Inferior parietal cortex (tissue), 1 donor: ENCODE measurements at regions not wholly inside any gene's neighbourhood (a gene's known extent, or its start where the extent isn't known, plus 50 kb on each side); places are given as distances from the start of the nearest gene placed in this dataset.
"Not testable (repeated sequence)": the region's sequence is repeated elsewhere in the genome, so short reads cannot be mapped to it uniquely, and the experiment has no call there.

ENCODE experiments used
- DNase-seq: peaks from one replicate; pipeline ENCODE4 v3.0.0-alpha.2; 2016; ENCODE audit errors: extremely low spot score

- no peak for DNase-seq
Measured at GRCh38 chr15:69554279-69554961, 101.8 kb downstream of the RPLP1 start.

GRCh38 chr15:69555080-69555479 is 102.5 kb downstream of the RPLP1 start:
- DNase-seq, result no peak

- no peak for DNase-seq
Measured at GRCh38 chr15:69556344-69556743, 103.7 kb downstream of the RPLP1 start.

- no peak for DNase-seq
Measured at GRCh38 chr15:69557020-69557706, 104.5 kb downstream of the RPLP1 start.

GRCh38 chr15:69557707-69558409 is 105.2 kb downstream of the RPLP1 start:
- DNase-seq, result no peak

GRCh38 chr15:69559440-69560190 is 107.0 kb downstream of the RPLP1 start:
- no peak for DNase-seq

- no peak for DNase-seq
Measured at GRCh38 chr15:69561071-69561784, 108.6 kb downstream of the RPLP1 start.

GRCh38 chr15:69562116-69562515 is 109.5 kb downstream of the RPLP1 start:
- no peak for DNase-seq

GRCh38 chr15:69562564-69562963 is 109.9 kb downstream of the RPLP1 start:
- no peak for DNase-seq

GRCh38 chr15:69565066-69565655 is 112.5 kb downstream of the RPLP1 start:
- no peak for DNase-seq

- not testable (repeated sequence) for DNase-seq
Measured at GRCh38 chr15:69567238-69567760, 114.7 kb downstream of the RPLP1 start.

- DNase-seq, result no peak
Measured at GRCh38 chr15:69568173-69569009, 115.8 kb downstream of the RPLP1 start.

GRCh38 chr15:69570454-69570853 is 117.8 kb downstream of the RPLP1 start:
- no peak for DNase-seq

- DNase-seq, result no peak
Measured at GRCh38 chr15:69570997-69571396, 118.4 kb downstream of the RPLP1 start.

GRCh38 chr15:69573278-69573677 is 120.7 kb downstream of the RPLP1 start:
- DNase-seq, result not testable (repeated sequence)

- DNase-seq, result no peak
Measured at GRCh38 chr15:69573815-69574475, 121.3 kb downstream of the RPLP1 start.

GRCh38 chr15:69574506-69574905 is 121.9 kb downstream of the RPLP1 start:
- DNase-seq, result no peak

GRCh38 chr15:69575387-69575786 is 122.8 kb downstream of the RPLP1 start:
- no peak for DNase-seq

GRCh38 chr15:69576035-69576526 is 123.5 kb downstream of the RPLP1 start:
- peak; percentile 66 for DNase-seq
